B cell (primary cell): ENCODE measurements at regions not wholly inside any gene's neighbourhood (a gene's known extent, or its start where the extent isn't known, plus 50 kb on each side); places are given as distances from the start of the nearest gene placed in this dataset.

ENCODE experiments used
- ATAC-seq: fragments of 200-7000 bp; cut with Tn5 transposase; one replicate; pipeline ENCODE4 v1.10.0; 2021; ENCODE audit warnings: low read depth, mild to moderate bottlenecking, moderate number of reproducible peaks, moderate library complexity
- CTCF ChIA-PET: fragments of 350-600 bp; sonication (Branson Sonifier 250); formaldehyde crosslinking; loops from one replicate; lab custom pipeline; 2021; ENCODE audit warnings: antibody characterized with exemption, inconsistent platforms; lab: Charles Lee
- POLR2A ChIA-PET: fragments of 350-600 bp; sonication (Branson Sonifier 250); formaldehyde crosslinking; loops from one replicate; lab custom pipeline; 2021; ENCODE audit warnings: antibody characterized with exemption; lab: Charles Lee
- DNase-seq: peaks from one replicate; pipeline ENCODE4 v3.0.0; 2013
- H2AFZ ChIP-seq: 2 replicates; pipeline ENCODE4 v1.6.1; 2012; ENCODE audit warnings: mild to moderate bottlenecking, low read depth, low read length; ENCODE audit not compliant: insufficient read depth, poor library complexity, severe bottlenecking
- H3K27ac ChIP-seq, 2 donors: 1 replicate in 1 of 2; 2 replicates in 1 of 2; pipeline ENCODE4 v1.5.1; 2012 to 2013; ENCODE audit warnings: low read length in 2 of 2, mild to moderate bottlenecking in 2 of 2, moderate library complexity in 1 of 2
- H3K27me3 ChIP-seq, 4 experiments: fragments of 200-600 bp in 1 of 4; sonication (generic) in 1 of 4; replicated peaks in 1 of 4; 1 replicate in 2 of 4; 2 replicates in 2 of 4; pipeline versions ENCODE4 v1.6.1 to v1.7.0; 2013 to 2016; ENCODE audit warnings: low read length in 3 of 4, mild to moderate bottlenecking in 2 of 4, mixed read lengths in 1 of 4, moderate library complexity in 1 of 4; ENCODE audit not compliant: insufficient read depth in 4 of 4, control insufficient read depth in 3 of 4; ENCODE audit errors: control extremely low read depth in 1 of 4
- H3K36me3 ChIP-seq, 2 experiments: replicated peaks in 1 of 2; 1 replicate in 1 of 2; 2 replicates in 1 of 2; pipeline versions ENCODE4 v1.6.1 to v1.7.1; 2013; ENCODE audit warnings: low read length in 1 of 2; ENCODE audit not compliant: insufficient read depth in 2 of 2, control insufficient read depth in 1 of 2; ENCODE audit errors: control extremely low read depth in 1 of 2, extremely low read depth in 1 of 2
- H3K4me1 ChIP-seq, 2 donors: fragments of 200-600 bp in 1 of 2; sonication (generic) in 1 of 2; 1 replicate in 1 of 2; 2 replicates in 1 of 2; pipeline versions ENCODE4 v1.5.1 to v1.6.1; 2013 to 2017; ENCODE audit warnings: low read length in 2 of 2; ENCODE audit not compliant: control insufficient read depth in 2 of 2, insufficient read depth in 2 of 2
- H3K4me2 ChIP-seq: replicated peaks from 2 replicates; pipeline ENCODE3; 2012; ENCODE audit warnings: mild to moderate bottlenecking, low read depth, low read length; ENCODE audit not compliant: poor library complexity, severe bottlenecking
- H3K4me3 ChIP-seq, 5 experiments: fragments of 200-600 bp in 1 of 5; sonication (generic) in 1 of 5; 1 replicate in 3 of 5; 2 replicates in 2 of 5; pipeline versions ENCODE4 v1.5.1 to v1.7.0; 2011 to 2016; ENCODE audit warnings: low read length in 4 of 5, mild to moderate bottlenecking in 4 of 5, low read depth in 2 of 5, control low read depth in 1 of 5, moderate library complexity in 1 of 5; ENCODE audit not compliant: insufficient read depth in 1 of 5; ENCODE audit errors: control extremely low read depth in 1 of 5, extremely low read depth in 1 of 5
- H3K79me2 ChIP-seq: fragments of 200-600 bp; sonication (generic); one replicate; pipeline ENCODE4 v1.6.0; 2016; ENCODE audit warnings: low read length; ENCODE audit not compliant: control insufficient read depth, insufficient read depth
- H3K9ac ChIP-seq: fragments of 200-600 bp; sonication (generic); 2 replicates; pipeline ENCODE4 v1.6.1; 2017; ENCODE audit warnings: mild to moderate bottlenecking, low read length, moderate library complexity
- H3K9me3 ChIP-seq, 3 donors: one replicate each; pipeline versions ENCODE4 v1.6.1 to v1.7.1; 2013; ENCODE audit warnings: low read length in 2 of 3; ENCODE audit not compliant: control insufficient read depth in 2 of 3, insufficient read depth in 1 of 3; ENCODE audit errors: control extremely low read depth in 1 of 3
- H4K20me1 ChIP-seq: 2 replicates; pipeline ENCODE4 v1.6.0; 2012; ENCODE audit warnings: mild to moderate bottlenecking, low read length; ENCODE audit not compliant: insufficient read depth, control insufficient read depth, poor library complexity, severe bottlenecking
- H3K27ac Mint-ChIP-seq: one replicate; pipeline ENCODE4 v1.8.0; 2021; ENCODE audit warnings: mixed read lengths
- H3K27me3 Mint-ChIP-seq: one replicate; pipeline ENCODE4 v1.8.0; 2021; ENCODE audit warnings: mixed read lengths
- H3K4me1 Mint-ChIP-seq: one replicate; pipeline ENCODE4 v1.8.0; 2021; ENCODE audit warnings: mixed read lengths
- H3K4me3 Mint-ChIP-seq: one replicate; pipeline ENCODE4 v1.8.0; 2021; ENCODE audit warnings: mixed read lengths
- H3K9me3 Mint-ChIP-seq: one replicate; pipeline ENCODE4 v1.8.0; 2022; ENCODE audit warnings: mixed read lengths; ENCODE audit not compliant: insufficient read depth
- CTCF ChIP-seq: fragments of 200-600 bp; IDR thresholded peaks from one replicate; pipeline ENCODE4 v1.8.0; 2022; ENCODE audit warnings: antibody characterized with exemption, mild to moderate bottlenecking
- EZH2 ChIP-seq: IDR thresholded peaks from 2 replicates; pipeline ENCODE4 v1.6.1; 2012; ENCODE audit warnings: borderline replicate concordance, low read depth, mild to moderate bottlenecking, moderate library complexity, low read length; ENCODE audit not compliant: insufficient read depth, poor library complexity, severe bottlenecking
- WGBS: methylation state at CpG from one replicate; pipeline ENCODE4 v1.1.5; 2013; ENCODE audit warnings: missing lambda C conversion rate; ENCODE audit not compliant: insufficient coverage; 5-methylcytosine and 5-hydroxymethylcytosine counted together
- intact Hi-C: fragments of 100-400 bp; cut with micrococcal nuclease; formaldehyde crosslinking; loops from one replicate; pipeline ENCODE4 v1.10.0; 2022

GRCh38 chr1:94769551-94769950 lies 50.6 kb upstream of the SLC44A3 start:
- no peak overlapping the region for H3K4me2 ChIP-seq
- no peak overlapping the region for H3K4me3 Mint-ChIP-seq
- CTCF ChIA-PET, result no interaction called here

GRCh38 chr1:94768036-94768435 lies 52.1 kb upstream of the SLC44A3 start:
- TF ChIP-seq EZH2 (no peak), CTCF (no peak)
- intact Hi-C loops, result no loop called here
- no peaks in the 10 kb centered on the region for H3K36me3 ChIP-seq
- H3K9ac ChIP-seq, result no peak overlapping the region
- DNase-seq (no peak), ATAC-seq (no peak)
- CTCF ChIA-PET, result no interaction called here
- H2AFZ ChIP-seq, result no peak overlapping the region
- H3K4me3 Mint-ChIP-seq, result no peak overlapping the region
- H3K27me3 ChIP-seq, result peaks cover 0 to 21% (median 0%) of the 10 kb centered on the region in 4 experiments
- no peak overlapping the region for H3K4me2 ChIP-seq
- no peaks in the 10 kb centered on the region for H3K27me3 Mint-ChIP-seq
- H3K27ac ChIP-seq, result no peak overlapping the region
- H3K27ac Mint-ChIP-seq, result no peak overlapping the region
- peaks cover 6% of the 10 kb centered on the region for H3K4me1 Mint-ChIP-seq
- no peaks in the 10 kb centered on the region for H4K20me1 ChIP-seq
- POLR2A ChIA-PET, result no interaction called here
- no peaks in the 10 kb centered on the region for H3K79me2 ChIP-seq
- peaks cover 5% of the 10 kb centered on the region for H3K9me3 Mint-ChIP-seq
- no peak overlapping the region for H3K4me3 ChIP-seq
- peaks cover 0 to 6% (median 0%) of the 10 kb centered on the region in 3 donors for H3K9me3 ChIP-seq
- WGBS, result no CpG with 5 or more reads among the region's 4 CpGs
- peaks cover 3 to 8% of the 10 kb centered on the region in 2 donors for H3K4me1 ChIP-seq

More at GRCh38 chr1:94769551-94769950, 50.6 kb upstream of the SLC44A3 start:
- peaks cover 0 to 30% (median 0%) of the 10 kb centered on the region in 4 experiments for H3K27me3 ChIP-seq
- no peaks in the 10 kb centered on the region for H3K36me3 ChIP-seq
- H4K20me1 ChIP-seq, result no peaks in the 10 kb centered on the region
- H3K27me3 Mint-ChIP-seq, result no peaks in the 10 kb centered on the region
- peaks cover 0 to 6% (median 0%) of the 10 kb centered on the region in 3 donors for H3K9me3 ChIP-seq
- no peaks in the 10 kb centered on the region for H3K79me2 ChIP-seq
- no peak for TF ChIP-seq EZH2
- no peak for TF ChIP-seq CTCF
- H3K27ac Mint-ChIP-seq, result no peak overlapping the region
- no peak overlapping the region for H2AFZ ChIP-seq
- no peak overlapping the region for H3K9ac ChIP-seq
- H3K9me3 Mint-ChIP-seq, result peaks cover 2% of the 10 kb centered on the region
- POLR2A ChIA-PET, result no interaction called here
- H3K27ac ChIP-seq, result no peak overlapping the region
- H3K4me1 Mint-ChIP-seq, result peaks cover 14% of the 10 kb centered on the region
- no peak for DNase-seq
- H3K4me3 ChIP-seq, result no peak overlapping the region
- WGBS, result 0% methylated on average over 1 of the region's 1 CpG
- intact Hi-C loops, result no loop called here
- no peak for ATAC-seq
- H3K4me1 ChIP-seq, result peaks cover 11 to 17% of the 10 kb centered on the region in 2 donors
